Keratinocyte (primary cell): ENCODE measurements at regions not wholly inside any gene's neighbourhood (a gene's known extent, or its start where the extent isn't known, plus 50 kb on each side); places are given as distances from the start of the nearest gene placed in this dataset.

Experiments used
- CTCF ChIP-seq, 3 experiments: IDR thresholded peaks in 1 of 3; conservative IDR thresholded peaks in 1 of 3; optimal IDR thresholded peaks in 1 of 3; 2 replicates in 2 of 3; 3 replicates in 1 of 3; pipeline versions ENCODE3 to v1.5.1; 2011; ENCODE audit warnings: low read length in 3 of 3, mild to moderate bottlenecking in 3 of 3, moderate library complexity in 2 of 3, control low read depth in 1 of 3, inconsistent platforms in 1 of 3; ENCODE audit not compliant: insufficient read depth in 2 of 3; ENCODE audit errors: extremely low read depth in 1 of 3
- EZH2 ChIP-seq: IDR thresholded peaks from one replicate; pipeline ENCODE4 v1.6.1; 2012; ENCODE audit warnings: inconsistent platforms, mild to moderate bottlenecking, low read length, moderate library complexity

DNA sequence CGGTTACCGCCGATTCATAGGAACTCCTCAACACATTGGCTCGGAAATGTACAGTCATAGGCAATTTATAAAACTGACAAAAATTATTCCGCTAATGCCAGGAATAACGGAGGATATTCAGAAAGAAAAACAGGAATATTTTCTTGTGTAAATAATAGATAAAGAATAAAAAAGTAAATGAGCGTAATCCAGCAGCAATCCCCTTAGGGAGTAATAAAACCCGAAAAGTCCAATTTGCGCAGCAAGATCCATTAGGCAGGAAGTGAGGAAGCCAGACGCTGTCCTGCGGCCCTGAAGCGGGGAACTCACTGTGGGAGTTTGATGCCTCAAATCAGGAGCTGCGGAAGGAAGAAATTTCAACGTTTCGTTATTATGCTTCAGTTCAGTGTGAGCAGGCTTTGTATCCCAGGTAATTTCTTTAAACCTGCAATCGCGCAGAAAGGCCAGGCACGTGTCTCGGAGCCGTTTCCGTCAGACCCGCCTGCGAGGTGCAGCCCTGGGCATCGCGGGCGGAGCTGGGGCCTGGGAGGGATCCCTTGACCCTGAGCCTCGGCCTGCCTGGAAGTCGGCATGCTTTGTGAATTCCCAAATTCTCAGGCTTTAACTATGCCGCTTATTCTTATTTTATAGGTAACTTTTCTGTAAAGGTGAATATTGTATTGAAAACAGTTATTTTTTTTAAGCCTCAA lies 180.9 kb upstream of the ALKAL2 start:
- TF ChIP-seq CTCF (optimal IDR thresholded peaks at IDR 0.05 in 1 of 3, IDR thresholded peaks at IDR 0.05 in 1 of 3, conservative IDR thresholded peaks at IDR 0.05 in 1 of 3; ENCODE audit: extremely low read depth in 1 of 3, insufficient read depth in 2 of 3, low read length in 3 of 3) (no peak), EZH2 (no peak)
